HG02973 (cell line): ENCODE measurements at regions not wholly inside any gene's neighbourhood (a gene's known extent, or its start where the extent isn't known, plus 50 kb on each side); places are given as distances from the start of the nearest gene placed in this dataset.

Experiments
- ATAC-seq: cut with Tn5 transposase; IDR thresholded peaks from one replicate; pipeline ENCODE4 v1.9.1; 2021; ENCODE audit warnings: moderate library complexity; ENCODE audit not compliant: unreplicated experiment

DNA sequence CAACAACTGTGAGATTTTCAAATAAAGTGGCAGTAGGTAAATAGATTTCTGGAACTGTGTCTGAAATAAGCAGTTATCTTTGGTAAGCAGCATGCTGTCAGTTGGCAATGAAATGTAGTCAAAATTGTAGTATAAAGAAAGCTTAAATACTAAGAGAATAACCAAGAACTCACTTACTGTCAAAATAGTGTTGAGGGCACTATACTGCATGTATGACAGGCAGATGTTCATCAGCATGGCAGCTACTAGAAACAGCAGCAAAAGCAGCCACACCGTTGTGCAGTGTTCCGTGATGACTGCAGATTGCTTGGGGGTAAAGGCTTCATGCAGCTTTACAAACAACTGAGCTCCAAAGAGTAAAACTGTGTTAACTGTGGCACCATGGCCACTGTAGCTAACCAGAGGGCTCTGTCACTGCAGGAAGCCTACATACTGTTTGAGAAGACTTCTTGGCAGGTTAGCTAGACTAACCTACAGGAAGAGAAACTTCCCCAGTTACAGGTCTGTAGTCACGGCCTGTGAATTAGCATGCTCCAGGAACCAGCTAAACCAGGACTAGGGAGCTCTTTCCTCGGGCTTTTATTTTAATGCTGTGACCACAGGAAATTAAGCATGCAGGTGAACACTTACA is 459.7 kb downstream of the TBL1XR1 start:
- no peak for ATAC-seq

DNA sequence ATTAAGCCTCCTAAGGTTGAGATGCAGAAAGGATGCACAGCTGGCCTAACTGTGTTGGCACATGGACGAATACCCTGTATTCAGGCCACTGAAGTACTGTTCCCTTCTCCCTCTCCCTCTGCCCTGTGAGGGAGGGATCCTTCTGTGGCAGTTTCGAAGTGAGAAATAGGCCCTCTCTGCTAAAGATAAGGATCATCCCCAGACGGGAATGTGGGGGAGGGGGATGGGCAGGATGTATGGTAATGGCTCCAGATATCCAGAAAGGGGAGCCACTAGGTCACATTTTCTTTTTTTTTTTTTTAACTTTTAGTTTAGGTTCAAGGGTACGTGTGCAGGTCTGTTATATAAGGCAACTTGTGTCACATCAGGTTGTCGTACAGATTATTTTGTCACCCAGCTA is 463.1 kb downstream of the TBL1XR1 start:
- no peak for ATAC-seq

DNA sequence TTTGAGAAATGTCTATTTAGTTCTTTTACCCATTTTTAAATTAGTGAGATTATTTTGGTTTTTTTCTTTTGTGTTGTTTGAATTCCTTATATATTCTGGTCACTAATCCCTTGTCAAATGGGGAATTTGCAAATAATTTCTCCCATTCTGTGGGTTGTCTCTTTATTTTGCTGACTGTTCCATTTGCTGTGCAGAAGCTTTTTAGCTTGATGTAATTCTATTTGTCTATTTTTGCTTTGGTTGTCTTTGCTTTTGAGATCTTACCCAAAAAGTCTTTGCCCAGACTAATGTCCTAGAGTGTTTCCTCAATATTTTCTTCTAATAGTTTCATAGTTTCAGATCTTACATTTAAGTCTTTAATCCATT is 472.9 kb downstream of the TBL1XR1 start:
- no peak for ATAC-seq

DNA sequence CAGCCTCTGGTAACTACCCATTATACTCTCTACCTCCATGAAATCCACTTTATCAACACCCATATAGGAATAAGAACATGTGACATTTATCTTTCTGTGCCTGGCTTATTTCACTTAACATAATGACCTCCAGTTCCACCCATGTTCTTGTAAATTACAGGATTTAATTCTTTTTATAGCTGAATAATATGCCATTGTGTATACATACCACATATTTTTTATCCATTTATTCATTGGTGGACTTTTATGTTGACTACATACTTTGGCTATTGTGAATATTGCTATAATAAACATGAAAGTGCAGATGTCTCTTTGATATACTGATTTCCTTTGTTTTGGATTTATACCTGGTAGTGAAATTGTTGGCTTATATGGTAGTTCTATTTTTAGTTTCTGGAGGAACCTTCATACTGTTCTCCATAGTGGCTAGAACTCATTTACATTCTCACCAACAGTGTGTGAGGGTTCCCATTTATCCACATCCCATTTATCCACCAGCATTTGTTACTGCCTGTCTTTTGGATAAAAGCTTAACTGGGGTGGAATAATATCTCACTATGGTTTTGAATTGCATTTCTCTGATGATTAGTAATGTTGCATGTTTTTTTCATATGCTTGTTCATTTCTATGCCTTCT is 473.4 kb downstream of the TBL1XR1 start:
- no peak for ATAC-seq

DNA sequence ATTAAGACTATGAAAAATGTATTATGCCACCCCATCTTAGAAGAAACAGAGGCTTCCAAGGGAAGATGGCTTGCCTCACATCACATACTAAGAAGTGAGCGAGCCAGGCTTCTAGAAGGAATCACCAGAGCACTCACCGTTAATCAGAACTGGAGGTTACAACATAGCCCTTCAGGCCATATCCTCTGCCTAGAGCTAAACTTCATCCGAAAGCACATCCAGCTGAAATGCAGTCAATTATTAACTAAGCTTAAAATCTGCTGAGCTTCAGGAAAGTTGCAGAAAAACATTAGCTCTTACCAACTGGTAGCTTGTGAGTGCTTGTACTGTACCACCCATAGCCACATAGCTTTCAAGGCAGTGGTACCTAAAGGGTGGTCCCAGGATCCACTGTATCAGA is 483.2 kb downstream of the TBL1XR1 start:
- ATAC-seq, result no peak

DNA sequence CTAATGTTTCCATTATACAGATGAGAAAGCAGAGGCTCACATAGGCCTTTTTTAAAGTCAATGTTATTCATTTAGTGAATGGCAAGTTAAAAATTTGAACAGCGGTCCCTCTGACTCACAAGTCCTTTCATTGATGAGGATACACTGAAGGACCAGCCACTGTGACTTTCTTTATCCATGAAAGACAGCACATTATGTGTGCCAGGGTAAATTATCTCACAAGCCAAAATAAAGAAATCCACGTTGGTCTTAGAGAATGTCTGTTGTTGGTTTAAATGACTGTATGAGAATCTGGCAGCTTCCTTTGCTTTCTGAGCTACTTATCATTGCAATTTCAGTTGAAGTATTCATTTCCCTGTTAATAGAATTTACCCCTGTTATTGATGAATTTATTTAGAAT is 485.1 kb downstream of the TBL1XR1 start:
- ATAC-seq, result no peak

DNA sequence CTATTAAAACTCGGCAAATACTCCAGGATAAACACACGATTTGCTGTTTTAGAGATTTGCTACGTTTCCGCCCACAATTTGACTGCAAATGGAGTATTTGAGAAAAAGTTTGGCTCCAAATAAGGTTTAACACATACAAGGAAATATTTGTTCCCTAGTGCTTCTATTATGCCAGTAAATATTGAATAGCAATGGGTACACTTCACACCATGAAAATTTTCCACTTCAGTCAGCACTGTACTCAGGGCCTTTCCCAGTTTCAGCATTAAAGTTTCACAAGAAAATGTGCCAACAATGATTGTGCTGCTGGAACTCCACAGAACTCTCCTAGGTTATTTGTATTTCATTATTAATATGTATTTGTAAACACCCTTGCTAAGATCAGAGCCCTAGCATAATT is 498.0 kb downstream of the TBL1XR1 start:
- no peak for ATAC-seq

DNA sequence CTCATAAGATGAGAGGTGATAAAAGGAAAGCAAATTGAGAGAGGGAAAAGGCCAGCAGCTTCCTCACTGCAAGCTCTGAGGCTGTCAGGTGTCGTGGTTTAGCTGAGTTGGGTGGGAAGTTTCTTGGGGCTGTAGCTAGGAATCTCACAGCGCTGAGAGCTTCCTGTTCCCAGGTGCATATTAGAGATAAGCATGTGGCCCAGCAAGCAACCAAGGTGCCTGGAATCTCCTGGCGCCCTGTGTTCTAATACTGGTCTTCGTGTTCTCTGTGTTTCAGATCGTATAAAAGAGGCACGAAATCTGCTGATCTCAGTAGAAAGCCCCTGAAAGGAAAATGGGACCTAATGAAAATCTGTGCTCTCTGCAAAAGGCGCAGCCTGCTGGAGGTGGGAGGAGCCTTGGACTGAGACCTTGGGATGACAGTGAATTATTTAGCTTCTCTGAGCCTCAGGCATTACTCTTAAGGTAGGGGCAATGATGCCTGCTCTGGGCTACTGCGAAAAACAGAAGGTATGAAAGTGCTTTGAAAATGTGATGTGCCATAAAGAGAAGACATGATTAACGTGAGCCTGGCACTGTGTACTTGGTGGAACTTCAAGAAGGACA is 499.9 kb downstream of the TBL1XR1 start:
- ATAC-seq, result no peak

DNA sequence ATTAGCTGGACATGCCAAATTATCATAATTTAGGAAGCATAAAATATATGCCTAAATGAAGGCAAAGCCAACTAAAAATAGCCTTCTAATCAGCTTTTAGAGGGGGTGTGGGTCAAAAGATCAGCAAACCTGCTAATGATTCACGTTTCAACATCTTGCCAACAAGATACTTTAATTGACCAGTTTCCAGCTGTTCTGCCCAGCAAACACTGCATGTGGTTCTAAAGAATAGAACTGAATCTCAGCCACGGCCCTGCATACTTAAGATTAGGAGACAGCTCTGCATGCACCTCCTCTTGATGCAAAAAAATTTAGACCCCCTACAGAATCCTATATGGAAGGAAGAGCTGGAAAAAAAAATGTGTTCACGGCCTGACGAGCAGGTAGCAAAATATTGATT is 500.5 kb downstream of the TBL1XR1 start:
- no peak for ATAC-seq

DNA sequence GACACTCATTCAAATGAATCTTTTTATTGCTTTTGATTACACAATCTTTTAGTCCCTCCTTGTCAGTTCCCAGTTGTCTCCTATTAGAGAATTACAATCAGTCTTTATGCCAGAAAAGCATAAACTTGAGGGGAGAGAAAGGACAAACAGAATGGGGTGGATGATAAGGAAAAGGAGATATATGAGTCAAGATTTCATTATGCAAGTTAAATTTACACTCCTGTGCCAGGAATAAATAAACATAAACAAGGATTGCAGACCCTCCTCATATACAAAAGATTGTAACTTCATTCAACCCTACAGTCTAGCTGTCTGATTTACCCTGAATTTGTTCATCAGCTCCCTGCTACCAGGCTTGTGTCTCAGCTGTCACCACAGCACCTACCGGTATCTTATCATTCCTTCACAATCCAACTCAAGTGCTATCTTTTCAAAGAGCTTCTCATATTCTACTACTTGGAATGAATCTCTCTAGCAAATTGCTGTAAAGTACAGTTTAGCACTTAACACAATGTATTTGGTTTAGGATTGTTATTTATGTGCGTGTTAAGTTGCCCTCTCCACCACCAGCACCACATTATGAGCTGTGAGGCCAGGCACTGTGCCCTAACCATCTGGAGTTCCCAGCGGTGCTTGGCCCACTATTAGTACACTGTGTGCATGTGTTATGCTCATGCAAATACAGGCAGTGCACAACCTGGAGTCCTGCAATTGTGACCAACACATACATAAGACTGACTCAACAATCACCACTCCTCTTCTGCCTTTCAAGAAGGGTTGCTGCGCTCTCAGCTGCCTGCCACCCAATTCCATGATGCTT is 504.1 kb downstream of the TBL1XR1 start:
- ATAC-seq, result no peak

DNA sequence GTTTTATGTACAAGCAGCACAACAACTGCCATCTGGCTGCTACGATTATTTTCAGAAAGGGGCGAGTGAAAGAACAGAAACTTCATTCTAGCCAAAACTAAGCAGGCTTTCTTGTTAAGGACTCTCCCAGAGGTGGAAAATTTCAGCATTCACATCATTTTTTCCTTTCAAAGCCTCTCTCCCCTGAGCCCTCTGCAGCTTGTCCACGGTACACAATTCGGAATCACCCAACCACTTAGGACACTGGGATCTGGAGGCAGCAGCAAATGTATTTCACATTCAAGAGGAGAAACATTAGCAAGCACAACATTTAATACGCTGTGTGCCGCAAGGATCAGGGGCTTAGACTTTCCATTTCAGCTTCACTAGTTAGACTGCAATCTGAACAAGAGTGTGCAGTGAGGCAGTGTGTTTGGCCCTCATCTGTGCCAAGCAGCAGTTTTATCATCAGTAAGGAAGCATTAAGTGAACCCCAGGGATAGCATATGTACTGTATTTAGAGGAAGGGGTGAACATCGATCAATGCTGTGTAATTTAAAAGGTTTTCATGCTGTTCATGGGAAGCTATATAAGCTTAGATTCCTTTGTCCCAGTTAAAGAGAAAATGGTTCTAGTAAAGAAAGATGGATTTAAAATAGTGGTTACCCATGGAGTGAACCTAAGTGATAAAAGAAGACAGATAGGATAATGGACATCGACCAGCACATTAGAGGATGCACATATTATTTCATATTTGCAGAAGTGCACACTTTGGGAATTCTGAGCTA is 504.9 kb downstream of the TBL1XR1 start:
- ATAC-seq, result no peak

DNA sequence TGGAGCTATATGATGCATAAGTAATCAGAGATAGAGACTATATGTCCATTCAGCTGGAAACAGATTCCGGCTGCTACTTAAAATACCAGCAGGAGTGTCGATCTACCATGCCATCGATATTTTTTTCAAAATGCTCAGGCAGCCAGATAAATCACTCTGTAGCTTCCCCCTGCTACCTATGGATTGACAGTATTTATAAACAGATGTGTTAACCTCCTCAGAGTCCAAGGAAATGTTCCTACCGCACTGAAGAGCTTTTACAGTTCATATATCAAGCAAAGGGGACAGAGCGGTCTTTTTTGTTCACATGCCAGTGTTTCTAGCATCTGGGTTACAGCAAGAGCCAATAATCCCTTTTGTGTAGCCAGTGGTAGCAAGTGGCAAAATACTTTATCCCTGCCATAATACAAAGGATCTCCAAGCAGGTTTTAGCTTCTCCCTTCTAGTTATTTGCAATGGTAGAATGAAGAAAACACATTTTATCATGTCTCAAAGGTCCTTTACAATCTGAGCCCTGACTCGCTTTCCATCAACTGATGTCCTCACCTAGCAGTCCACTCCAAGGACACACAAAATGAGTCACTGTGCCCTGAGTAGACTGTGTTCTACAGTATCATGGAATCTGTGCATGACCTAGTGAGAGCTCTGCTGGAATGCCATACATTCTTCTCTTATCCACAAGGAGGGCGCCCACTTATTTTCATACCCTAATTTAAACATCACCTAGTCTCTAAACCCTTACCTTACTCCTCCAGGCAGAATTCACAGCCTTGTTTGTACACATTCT is 507.0 kb downstream of the TBL1XR1 start:
- ATAC-seq, result no peak

DNA sequence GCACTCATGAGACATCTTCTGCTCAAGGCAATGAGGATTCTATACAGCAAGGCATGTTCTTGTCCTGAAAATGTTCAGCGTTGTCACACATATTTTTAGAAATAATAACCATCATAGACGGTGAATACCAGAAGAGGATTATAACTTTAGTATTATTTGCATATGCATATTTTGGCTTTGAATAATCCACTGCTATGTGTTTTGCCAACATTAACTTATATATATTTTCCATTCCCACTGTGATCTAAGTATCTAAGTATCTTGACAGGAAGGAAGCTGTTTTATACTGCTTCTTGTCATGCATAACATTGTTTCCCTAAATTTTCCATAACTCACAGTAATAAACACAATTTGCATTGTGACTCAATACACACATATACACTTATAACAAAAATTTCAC is 509.5 kb downstream of the TBL1XR1 start:
- ATAC-seq, result no peak

DNA sequence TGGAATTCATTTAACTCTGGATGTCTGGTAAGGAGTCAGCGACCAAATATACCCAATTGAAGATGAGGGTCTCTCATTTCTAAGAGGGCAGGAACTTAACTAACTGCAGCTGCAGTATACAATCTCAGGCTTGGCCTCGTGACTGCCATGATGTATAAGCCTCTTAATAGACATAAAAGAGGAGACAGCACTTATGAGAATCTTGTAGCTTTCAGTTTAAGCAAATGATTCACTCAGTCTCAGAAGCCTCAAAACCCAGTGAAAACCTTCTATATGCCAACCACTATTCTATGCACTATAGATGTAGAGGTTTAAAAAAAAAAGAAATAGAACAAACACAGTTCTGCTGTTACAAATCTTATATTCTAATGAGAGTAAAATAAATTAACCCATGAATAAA is 513.9 kb downstream of the TBL1XR1 start:
- ATAC-seq, result no peak

DNA sequence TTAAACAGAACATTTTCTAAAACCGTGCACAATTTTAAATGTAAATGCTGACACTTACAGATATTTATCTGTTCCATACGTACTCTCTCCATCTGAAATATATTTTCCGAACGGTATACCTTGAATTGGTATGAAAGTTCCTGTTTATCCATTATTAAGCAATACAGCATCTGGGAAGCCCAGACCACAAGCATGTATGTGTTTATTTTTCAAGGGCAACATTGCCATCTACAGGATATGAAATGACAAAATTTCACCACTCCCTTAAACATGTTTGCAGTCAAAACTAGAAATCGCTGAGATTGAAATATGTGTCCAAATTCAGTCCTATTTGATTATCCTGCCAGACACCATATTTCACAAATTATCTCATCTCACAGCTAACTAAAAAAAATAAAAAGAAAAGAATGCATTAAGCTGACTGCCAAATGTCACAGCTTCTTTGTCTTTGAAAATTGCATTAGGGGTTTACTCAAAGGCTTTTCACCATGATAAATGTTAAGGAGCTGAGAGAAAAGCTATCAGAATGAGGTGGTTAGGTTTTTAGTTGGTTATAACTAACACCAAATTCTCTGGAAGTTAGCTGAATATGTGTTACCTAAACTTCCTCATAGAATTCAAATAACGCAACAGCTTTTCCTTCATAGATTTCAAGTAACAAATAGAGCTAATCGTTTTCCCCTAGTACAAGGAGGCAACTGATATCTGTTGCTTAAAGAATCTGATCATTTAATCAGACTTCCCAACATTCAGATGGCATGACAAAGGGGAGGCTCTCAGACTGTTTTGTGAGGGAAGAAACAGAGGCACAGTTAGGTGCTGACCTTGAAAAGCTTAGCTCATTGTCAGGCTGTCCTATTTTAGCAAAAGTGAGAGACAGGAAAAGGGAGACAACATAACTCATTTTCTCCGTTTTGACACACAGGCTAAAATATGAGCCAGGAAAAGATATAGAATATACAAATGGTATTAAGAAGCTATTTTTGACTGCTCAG is 533.1 kb downstream of the TBL1XR1 start:
- ATAC-seq, result no peak

DNA sequence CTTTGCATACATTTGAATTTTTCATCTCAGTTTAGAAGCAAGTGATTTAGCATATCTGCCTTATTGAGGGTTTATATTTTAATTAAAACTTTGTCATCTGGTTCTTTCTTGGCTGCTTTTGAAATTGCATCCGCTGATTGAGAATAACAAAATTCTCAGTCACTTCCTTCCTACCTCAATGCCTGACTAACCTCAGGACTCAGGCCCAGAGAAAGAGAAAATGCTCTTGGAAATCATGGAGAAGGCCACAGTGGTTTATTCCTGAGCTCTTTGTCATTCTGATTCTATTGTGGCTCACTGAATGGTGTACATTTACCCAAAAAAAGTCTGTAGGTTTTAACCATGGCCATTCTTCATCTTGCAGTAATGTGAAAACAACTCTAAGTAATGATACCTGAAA is 533.9 kb downstream of the TBL1XR1 start:
- ATAC-seq, result no peak

DNA sequence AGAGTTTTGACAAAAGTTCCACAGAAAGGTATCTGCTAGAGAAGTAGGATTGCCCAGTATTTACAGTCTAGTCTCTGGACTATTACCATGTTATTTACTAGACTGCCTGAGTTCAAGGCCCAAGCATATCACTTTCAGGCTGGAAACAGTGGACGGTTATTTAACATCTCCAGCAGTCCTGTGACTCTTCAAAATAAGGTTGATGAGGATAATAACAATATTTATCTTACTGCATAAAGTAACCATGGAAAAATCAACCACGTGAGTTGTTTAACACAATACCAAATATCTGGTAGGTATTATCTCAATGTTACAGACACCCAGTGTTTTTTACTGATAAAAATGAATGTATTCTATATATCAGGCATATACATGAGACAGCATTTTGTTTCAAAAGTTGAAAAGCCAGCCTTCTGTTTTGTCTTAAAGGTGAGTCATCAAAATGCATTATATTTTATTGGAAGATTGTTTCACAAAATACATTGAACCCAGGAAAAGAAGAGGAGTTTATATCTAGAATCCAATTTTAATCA is 535.8 kb downstream of the TBL1XR1 start:
- ATAC-seq, result no peak

DNA sequence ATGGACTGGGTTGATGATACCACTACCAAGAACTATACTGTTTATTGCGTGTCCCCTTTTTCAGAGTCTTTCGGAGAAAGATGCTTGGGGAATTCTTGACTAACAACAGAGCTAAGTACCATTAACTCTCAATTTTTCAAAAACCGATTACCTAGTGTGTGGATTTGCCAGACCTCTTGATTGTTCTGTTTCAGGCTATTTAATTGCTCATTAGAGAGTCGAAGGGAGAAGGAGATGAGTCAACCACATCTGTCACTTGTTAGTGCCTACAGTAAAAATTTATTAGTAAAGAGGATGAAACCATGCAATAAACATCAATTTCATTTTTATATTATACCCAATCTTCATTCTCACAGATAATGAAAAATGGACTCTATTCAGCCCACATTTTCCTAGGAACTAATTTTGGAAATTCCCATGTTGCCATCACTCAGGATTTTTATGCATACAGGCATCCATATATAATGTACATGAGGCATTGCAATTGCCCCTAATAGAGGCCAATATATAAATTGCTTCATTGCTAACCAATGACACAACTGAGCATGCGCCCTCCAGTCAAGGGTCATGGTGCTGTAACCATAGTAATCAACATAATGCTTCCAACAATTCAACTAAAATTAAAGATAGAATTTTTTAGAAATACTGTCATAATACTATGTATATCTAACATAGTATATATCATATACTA is 541.7 kb downstream of the TBL1XR1 start:
- no peak for ATAC-seq
